ENCODE measurements at regions not wholly inside any gene's neighbourhood (a gene's known extent, or its start where the extent isn't known, plus 50 kb on each side); places are given as distances from the start of the nearest gene placed in this dataset.

GRCh38 chr2:22822835-22823234, 562.1 kb upstream of the KLHL29 start:
- H3K4me3 ChIP-seq (ENCODE audit: low read length) = no peak overlapping the region
- H3K27ac ChIP-seq (ENCODE audit: low read depth, low read length) = no peak overlapping the region
- no peaks in the 10 kb centered on the region for H3K4me1 ChIP-seq (ENCODE audit: control insufficient read depth, insufficient read depth, low read length)
- H3K27me3 ChIP-seq (ENCODE audit: control insufficient read depth, insufficient read depth, low read length) = no peaks in the 10 kb centered on the region
- H3K9ac ChIP-seq (ENCODE audit: low read length) = no peak overlapping the region
- no peaks in the 10 kb centered on the region for H3K36me3 ChIP-seq (ENCODE audit: control insufficient read depth, insufficient read depth, low read length)

DNA sequence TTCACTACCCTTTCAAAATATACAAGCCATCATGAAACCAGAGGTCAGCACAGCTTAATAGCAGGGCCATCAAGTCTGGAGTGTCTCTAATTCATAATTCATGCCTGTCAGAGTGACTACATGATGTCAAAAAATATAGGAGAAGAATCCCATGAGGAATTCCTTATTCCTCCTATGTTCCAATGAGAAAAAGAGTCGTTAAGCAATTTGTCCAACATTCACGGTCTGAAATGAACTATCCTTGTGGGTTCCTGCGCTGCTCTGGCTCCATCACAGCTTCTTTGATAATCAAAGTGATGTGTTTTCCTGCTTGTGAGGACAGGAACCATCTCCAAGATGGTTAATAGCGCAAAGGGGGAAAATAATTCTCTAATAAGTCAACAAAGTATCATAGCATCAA, 560.4 kb upstream of the KLHL29 start:
- Histone ChIP-seq H3K36me3 (ENCODE audit: control insufficient read depth, insufficient read depth, low read length) (no peaks in the 10 kb centered on the region), H3K27me3 (ENCODE audit: control insufficient read depth, insufficient read depth, low read length) (no peaks in the 10 kb centered on the region), H3K4me1 (ENCODE audit: control insufficient read depth, insufficient read depth, low read length) (no peaks in the 10 kb centered on the region), H3K9ac (ENCODE audit: low read length) (no peak overlapping the region), H3K27ac (ENCODE audit: low read depth, low read length) (no peak overlapping the region), H3K4me3 (ENCODE audit: low read length) (no peak overlapping the region)

DNA sequence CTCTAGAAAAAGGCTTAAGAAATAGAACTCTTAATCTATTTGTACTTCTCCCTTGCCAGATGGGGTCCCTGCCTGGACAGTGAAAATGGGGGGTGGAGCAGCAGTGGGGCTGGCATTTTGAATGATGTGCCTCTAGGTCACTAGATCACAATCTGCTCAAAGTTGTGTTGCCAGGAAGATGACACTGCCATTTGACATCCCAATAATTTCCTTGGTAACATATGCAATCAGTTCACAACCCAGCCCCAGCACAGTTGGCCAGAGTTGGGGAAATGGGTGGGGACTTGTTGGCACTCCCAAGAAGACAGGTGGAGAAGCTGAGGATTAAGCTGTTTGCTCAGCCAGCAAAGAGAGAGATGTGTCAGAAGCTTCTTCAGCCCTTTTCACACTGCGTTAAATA, 558.3 kb upstream of the KLHL29 start:
- no peak overlapping the region for H3K27ac ChIP-seq (ENCODE audit: low read depth, low read length)
- no peak overlapping the region for H3K9ac ChIP-seq (ENCODE audit: low read length)
- no peaks in the 10 kb centered on the region for H3K27me3 ChIP-seq (ENCODE audit: control insufficient read depth, insufficient read depth, low read length)
- no peak overlapping the region for H3K4me3 ChIP-seq (ENCODE audit: low read length)
- H3K36me3 ChIP-seq (ENCODE audit: control insufficient read depth, insufficient read depth, low read length) = no peaks in the 10 kb centered on the region
- no peaks in the 10 kb centered on the region for H3K4me1 ChIP-seq (ENCODE audit: control insufficient read depth, insufficient read depth, low read length)

- no peaks in the 10 kb centered on the region for H3K4me1 ChIP-seq (ENCODE audit: control insufficient read depth, insufficient read depth, low read length)
- no peak overlapping the region for H3K9ac ChIP-seq (ENCODE audit: low read length)
- no peak overlapping the region for H3K27ac ChIP-seq (ENCODE audit: low read depth, low read length)
- no peaks in the 10 kb centered on the region for H3K36me3 ChIP-seq (ENCODE audit: control insufficient read depth, insufficient read depth, low read length)
- H3K4me3 ChIP-seq (ENCODE audit: low read length) = no peak overlapping the region
- H3K27me3 ChIP-seq (ENCODE audit: control insufficient read depth, insufficient read depth, low read length) = no peaks in the 10 kb centered on the region
Measured at GRCh38 chr2:22829791-22830190, 555.2 kb upstream of the KLHL29 start.

GRCh38 chr2:22832196-22832595, 552.8 kb upstream of the KLHL29 start:
- Histone ChIP-seq H3K4me1 (ENCODE audit: control insufficient read depth, insufficient read depth, low read length) (no peaks in the 10 kb centered on the region), H3K36me3 (ENCODE audit: control insufficient read depth, insufficient read depth, low read length) (no peaks in the 10 kb centered on the region), H3K9ac (ENCODE audit: low read length) (no peak overlapping the region), H3K27me3 (ENCODE audit: control insufficient read depth, insufficient read depth, low read length) (no peaks in the 10 kb centered on the region), H3K27ac (ENCODE audit: low read depth, low read length) (no peak overlapping the region), H3K4me3 (ENCODE audit: low read length) (no peak overlapping the region)

DNA sequence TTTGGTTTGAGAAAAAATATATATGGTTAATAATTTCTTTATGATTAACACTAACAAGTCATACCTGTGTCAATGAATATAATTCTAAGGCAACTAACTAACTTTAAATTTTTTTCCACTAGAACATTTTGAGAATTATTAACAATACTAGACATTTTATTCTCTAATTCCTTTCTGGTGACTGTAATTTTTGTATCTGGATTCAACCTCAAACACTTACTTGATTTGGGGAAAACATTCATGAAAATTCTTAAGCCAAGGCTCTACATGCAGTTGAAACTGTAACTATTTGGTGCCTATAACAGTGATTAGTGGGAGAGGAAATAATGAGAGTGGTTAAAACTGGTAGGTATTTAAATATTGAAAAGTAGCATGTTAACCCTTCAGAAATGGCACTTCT, 546.5 kb upstream of the KLHL29 start:
- H3K9ac ChIP-seq (ENCODE audit: low read length) = no peak overlapping the region
- no peak overlapping the region for H3K4me3 ChIP-seq (ENCODE audit: low read length)
- no peaks in the 10 kb centered on the region for H3K27me3 ChIP-seq (ENCODE audit: control insufficient read depth, insufficient read depth, low read length)
- H3K27ac ChIP-seq (ENCODE audit: low read depth, low read length) = no peak overlapping the region
- no peaks in the 10 kb centered on the region for H3K36me3 ChIP-seq (ENCODE audit: control insufficient read depth, insufficient read depth, low read length)
- no peaks in the 10 kb centered on the region for H3K4me1 ChIP-seq (ENCODE audit: control insufficient read depth, insufficient read depth, low read length)

DNA sequence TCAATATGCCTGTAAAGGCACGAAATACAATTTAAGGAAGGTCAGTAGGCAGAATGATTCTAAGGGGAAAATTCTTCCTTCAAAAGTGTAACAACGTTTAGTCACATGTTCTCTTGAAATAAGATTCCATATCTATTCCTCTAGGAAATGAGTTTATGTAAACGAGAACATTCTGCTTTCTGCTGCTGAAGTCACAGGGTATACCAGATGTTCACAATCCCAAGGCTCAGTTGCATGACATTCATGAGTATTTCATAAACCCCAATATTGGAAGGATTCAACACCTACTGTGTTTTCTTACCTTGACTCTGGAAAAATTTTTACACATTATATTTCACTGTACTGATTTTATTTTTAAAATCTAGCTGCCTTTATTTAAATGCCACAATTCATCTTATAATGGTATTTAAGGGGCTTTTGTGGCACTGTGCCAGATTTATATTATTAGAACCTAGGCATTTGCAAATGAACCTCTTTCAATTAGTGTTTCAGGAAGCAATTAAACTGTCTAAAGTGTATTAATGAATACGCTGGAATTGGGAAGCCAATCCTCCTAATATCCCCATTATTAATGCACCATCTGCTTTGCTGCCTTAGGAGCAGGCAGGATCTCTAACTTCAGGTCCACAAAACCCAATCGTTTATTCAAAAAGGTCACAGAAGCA, 542.6 kb upstream of the KLHL29 start:
- Histone ChIP-seq H3K9ac (ENCODE audit: low read length) (no peak overlapping the region), H3K4me1 (ENCODE audit: control insufficient read depth, insufficient read depth, low read length) (no peaks in the 10 kb centered on the region), H3K27ac (ENCODE audit: low read depth, low read length) (no peak overlapping the region), H3K4me3 (ENCODE audit: low read length) (no peak overlapping the region), H3K27me3 (ENCODE audit: control insufficient read depth, insufficient read depth, low read length) (no peaks in the 10 kb centered on the region), H3K36me3 (ENCODE audit: control insufficient read depth, insufficient read depth, low read length) (no peaks in the 10 kb centered on the region)

DNA sequence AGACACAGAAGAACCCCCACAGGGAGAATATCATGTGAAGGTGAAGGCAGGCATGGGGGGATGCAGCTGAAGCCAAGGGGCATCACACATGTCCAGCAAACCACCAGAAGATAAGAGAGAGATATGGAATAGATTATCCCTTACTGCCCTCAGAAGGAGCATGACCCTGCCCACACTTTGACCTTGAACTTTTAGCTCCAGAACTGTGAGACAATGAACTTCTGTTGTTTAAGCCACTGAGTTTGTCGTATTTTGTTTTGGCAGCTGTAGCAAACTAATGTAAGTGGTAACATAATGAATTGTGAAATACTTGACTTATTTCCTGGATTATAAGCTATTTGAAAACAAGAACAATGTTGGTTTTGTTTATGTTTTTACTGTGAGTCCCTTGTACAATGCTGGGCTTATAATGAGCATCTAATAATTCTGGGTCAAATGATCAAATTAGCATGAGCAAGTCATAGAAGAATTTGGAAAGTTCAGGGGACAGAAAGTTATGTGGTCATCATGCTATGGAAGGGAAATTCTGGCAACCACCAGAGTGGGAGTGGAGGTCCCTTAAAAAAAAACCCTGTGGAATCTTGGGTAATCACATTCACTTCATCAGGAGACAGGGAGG, 541.0 kb upstream of the KLHL29 start:
- H3K27ac ChIP-seq (ENCODE audit: low read depth, low read length) = no peak overlapping the region
- H3K27me3 ChIP-seq (ENCODE audit: control insufficient read depth, insufficient read depth, low read length) = no peaks in the 10 kb centered on the region
- H3K36me3 ChIP-seq (ENCODE audit: control insufficient read depth, insufficient read depth, low read length) = no peaks in the 10 kb centered on the region
- H3K9ac ChIP-seq (ENCODE audit: low read length) = no peak overlapping the region
- no peaks in the 10 kb centered on the region for H3K4me1 ChIP-seq (ENCODE audit: control insufficient read depth, insufficient read depth, low read length)
- H3K4me3 ChIP-seq (ENCODE audit: low read length) = no peak overlapping the region

- Histone ChIP-seq H3K27ac (ENCODE audit: low read depth, low read length) (no peak overlapping the region), H3K4me3 (ENCODE audit: low read length) (no peak overlapping the region), H3K36me3 (ENCODE audit: control insufficient read depth, insufficient read depth, low read length) (no peaks in the 10 kb centered on the region), H3K27me3 (ENCODE audit: control insufficient read depth, insufficient read depth, low read length) (no peaks in the 10 kb centered on the region), H3K9ac (ENCODE audit: low read length) (no peak overlapping the region), H3K4me1 (ENCODE audit: control insufficient read depth, insufficient read depth, low read length) (no peaks in the 10 kb centered on the region)
Measured at GRCh38 chr2:22850310-22850709, 534.7 kb upstream of the KLHL29 start.

GRCh38 chr2:22854588-22854987, 530.4 kb upstream of the KLHL29 start:
- no peak overlapping the region for H3K4me3 ChIP-seq (ENCODE audit: low read length)
- no peaks in the 10 kb centered on the region for H3K4me1 ChIP-seq (ENCODE audit: control insufficient read depth, insufficient read depth, low read length)
- no peaks in the 10 kb centered on the region for H3K36me3 ChIP-seq (ENCODE audit: control insufficient read depth, insufficient read depth, low read length)
- no peaks in the 10 kb centered on the region for H3K27me3 ChIP-seq (ENCODE audit: control insufficient read depth, insufficient read depth, low read length)
- no peak overlapping the region for H3K9ac ChIP-seq (ENCODE audit: low read length)
- H3K27ac ChIP-seq (ENCODE audit: low read depth, low read length) = no peak overlapping the region

DNA sequence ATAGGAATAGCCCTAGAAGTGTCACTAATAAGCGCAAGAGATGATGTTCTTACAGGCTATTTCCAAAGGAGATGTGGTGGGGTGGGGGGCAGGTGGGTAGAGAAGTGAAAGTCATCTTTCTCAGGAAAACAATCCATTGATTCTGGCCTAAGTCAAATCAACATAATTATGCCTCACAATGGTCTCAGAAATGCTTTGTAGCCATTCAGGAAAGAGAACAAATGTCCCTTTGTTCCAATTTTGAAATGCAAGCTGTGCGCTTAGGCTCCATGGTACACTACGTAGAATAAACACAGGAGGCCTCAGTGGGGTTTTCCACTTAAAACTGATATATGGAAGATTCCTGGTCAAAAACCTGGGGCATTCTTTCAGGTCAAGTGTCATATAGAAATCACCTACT, 529.9 kb upstream of the KLHL29 start:
- Histone ChIP-seq H3K4me3 (ENCODE audit: low read length) (no peak overlapping the region), H3K9ac (ENCODE audit: low read length) (no peak overlapping the region), H3K27me3 (ENCODE audit: control insufficient read depth, insufficient read depth, low read length) (no peaks in the 10 kb centered on the region), H3K36me3 (ENCODE audit: control insufficient read depth, insufficient read depth, low read length) (no peaks in the 10 kb centered on the region), H3K27ac (ENCODE audit: low read depth, low read length) (no peak overlapping the region), H3K4me1 (ENCODE audit: control insufficient read depth, insufficient read depth, low read length) (no peaks in the 10 kb centered on the region)

DNA sequence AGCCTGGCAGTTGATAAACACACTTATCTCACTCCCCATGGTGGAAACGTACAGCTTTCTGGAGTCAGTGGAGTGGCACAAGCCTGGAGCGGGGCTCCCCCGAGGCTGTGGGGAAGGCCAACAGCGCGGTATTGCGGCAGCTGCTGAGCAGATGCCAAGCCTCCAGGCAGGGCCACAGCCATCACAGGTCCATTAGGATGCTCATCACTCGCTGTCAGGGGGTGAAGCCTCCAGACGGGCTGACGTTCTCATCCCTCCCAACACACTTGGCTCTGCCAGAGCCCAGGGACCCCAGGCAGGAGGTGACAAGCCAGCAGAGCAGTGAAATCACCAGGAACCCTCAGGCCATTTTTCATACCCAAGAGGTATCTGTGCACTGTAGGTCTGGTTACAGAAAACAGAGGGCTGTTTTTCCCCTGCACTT, 529.2 kb upstream of the KLHL29 start:
- H3K27ac ChIP-seq (ENCODE audit: low read depth, low read length) = no peak overlapping the region
- H3K9ac ChIP-seq (ENCODE audit: low read length) = no peak overlapping the region
- H3K4me3 ChIP-seq (ENCODE audit: low read length) = no peak overlapping the region

GRCh38 chr2:22867973-22868372, 517.0 kb upstream of the KLHL29 start:
- Histone ChIP-seq H3K36me3 (ENCODE audit: control insufficient read depth, insufficient read depth, low read length) (no peaks in the 10 kb centered on the region), H3K27ac (ENCODE audit: low read depth, low read length) (no peak overlapping the region), H3K9ac (ENCODE audit: low read length) (no peak overlapping the region), H3K4me1 (ENCODE audit: control insufficient read depth, insufficient read depth, low read length) (no peaks in the 10 kb centered on the region), H3K4me3 (ENCODE audit: low read length) (no peak overlapping the region), H3K27me3 (ENCODE audit: control insufficient read depth, insufficient read depth, low read length) (no peaks in the 10 kb centered on the region)

More for the DNA sequence above, 529.2 kb upstream of the KLHL29 start:
- no peaks in the 10 kb centered on the region for H3K27me3 ChIP-seq (ENCODE audit: control insufficient read depth, insufficient read depth, low read length)
- H3K4me1 ChIP-seq (ENCODE audit: control insufficient read depth, insufficient read depth, low read length) = no peaks in the 10 kb centered on the region
- H3K36me3 ChIP-seq (ENCODE audit: control insufficient read depth, insufficient read depth, low read length) = no peaks in the 10 kb centered on the region

Measured in rectal smooth muscle tissue (tissue), 1 donor.